ENCODE measurements at regions not wholly inside any gene's neighbourhood (a gene's known extent, or its start where the extent isn't known, plus 50 kb on each side); places are given as distances from the start of the nearest gene placed in this dataset.

DNA sequence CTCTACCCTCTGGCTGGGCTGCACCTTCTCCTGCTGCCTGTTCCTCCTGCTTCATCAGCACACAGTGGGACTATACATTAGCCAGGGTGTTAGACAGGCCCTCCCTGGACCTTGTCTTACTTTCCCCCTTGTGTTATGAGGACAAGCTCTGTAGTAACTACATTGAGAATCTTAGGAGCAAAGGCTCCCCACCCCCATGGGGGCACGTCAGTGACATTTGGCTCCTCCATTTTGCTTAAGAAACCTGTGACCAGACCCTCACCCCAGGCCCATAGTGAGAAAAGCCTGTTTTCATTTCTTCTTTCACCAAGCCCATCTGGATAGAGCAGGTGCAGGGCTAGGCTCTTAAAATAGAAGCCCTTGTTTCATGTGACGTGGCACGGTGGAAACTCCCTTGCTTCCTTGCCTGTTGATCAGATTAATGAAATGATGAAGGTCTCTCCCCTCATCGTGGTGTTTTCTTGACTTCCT, 146.7 kb downstream of the RPIA start:
- TF ChIP-seq, protein P1, sequence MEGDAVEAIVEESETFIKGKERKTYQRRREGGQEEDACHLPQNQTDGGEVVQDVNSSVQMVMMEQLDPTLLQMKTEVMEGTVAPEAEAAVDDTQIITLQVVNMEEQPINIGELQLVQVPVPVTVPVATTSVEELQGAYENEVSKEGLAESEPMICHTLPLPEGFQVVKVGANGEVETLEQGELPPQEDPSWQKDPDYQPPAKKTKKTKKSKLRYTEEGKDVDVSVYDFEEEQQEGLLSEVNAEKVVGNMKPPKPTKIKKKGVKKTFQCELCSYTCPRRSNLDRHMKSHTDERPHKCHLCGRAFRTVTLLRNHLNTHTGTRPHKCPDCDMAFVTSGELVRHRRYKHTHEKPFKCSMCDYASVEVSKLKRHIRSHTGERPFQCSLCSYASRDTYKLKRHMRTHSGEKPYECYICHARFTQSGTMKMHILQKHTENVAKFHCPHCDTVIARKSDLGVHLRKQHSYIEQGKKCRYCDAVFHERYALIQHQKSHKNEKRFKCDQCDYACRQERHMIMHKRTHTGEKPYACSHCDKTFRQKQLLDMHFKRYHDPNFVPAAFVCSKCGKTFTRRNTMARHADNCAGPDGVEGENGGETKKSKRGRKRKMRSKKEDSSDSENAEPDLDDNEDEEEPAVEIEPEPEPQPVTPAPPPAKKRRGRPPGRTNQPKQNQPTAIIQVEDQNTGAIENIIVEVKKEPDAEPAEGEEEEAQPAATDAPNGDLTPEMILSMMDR (IDR thresholded peaks at IDR 0.05 in 4 of 5, conservative IDR thresholded peaks at IDR 0.05 in 1 of 5): no peak
- TF ChIP-seq POLR2A (IDR thresholded peaks at IDR 0.05): no peak

Measured in gastrocnemius medialis (tissue), 4 donors.